ENCODE measurements at regions not wholly inside any gene's neighbourhood (a gene's known extent, or its start where the extent isn't known, plus 50 kb on each side); places are given as distances from the start of the nearest gene placed in this dataset.

DNA sequence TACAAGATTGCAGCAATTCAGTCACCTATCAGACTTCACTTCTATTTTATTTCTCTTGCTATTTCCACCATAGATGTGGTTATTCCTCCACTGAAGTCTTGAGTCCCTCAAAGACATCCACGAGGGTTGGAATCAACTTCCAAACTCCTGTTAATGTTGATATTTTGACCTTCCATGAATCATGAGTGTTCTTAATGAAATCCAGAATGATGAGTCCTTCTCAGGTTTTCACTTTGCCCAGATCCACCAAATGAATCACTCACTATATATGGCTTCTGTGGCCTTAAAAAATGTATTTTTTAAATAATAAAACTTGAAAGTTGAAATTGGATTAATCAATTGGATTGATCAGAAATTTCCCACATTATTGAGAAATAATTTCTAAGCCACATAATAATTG lies 1821.0 kb downstream of the EFNA5 start:
- intact Hi-C loops (cut with micrococcal nuclease) = no loop called here
- Histone ChIP-seq H3K27ac (ENCODE audit: insufficient read depth, low read depth, low read length) (no peak overlapping the region), H3K9ac (replicated peaks; ENCODE audit: extremely low read depth, insufficient read depth, low read length) (no peak overlapping the region), H3K4me3 (replicated peaks in 1 of 3; ENCODE audit: insufficient read depth in 1 of 3, low read depth in 1 of 3, low read length in 3 of 3) (no peak overlapping the region), H3K4me2 (ENCODE audit: insufficient read depth, low read length) (no peak overlapping the region), H3K4me1 (ENCODE audit: control insufficient read depth, extremely low read depth, insufficient read depth, low read length) (no peaks in the 10 kb centered on the region), H3K9me3 (replicated peaks; ENCODE audit: control insufficient read depth, insufficient read depth, low read length) (no peaks in the 10 kb centered on the region), H3K79me2 (ENCODE audit: control insufficient read depth, insufficient read depth, low read length) (no peaks in the 10 kb centered on the region), H3K36me3 (ENCODE audit: control insufficient read depth in 2 of 2, extremely low read depth in 1 of 2, insufficient read depth in 2 of 2, low read length in 2 of 2) (no peaks in the 10 kb centered on the region), H3K9me1 (replicated peaks; ENCODE audit: control insufficient read depth, extremely low read depth, insufficient read depth, low read length) (no peaks in the 10 kb centered on the region), H3K27me3 (ENCODE audit: control insufficient read depth in 2 of 2, insufficient read depth in 2 of 2, low read length in 2 of 2) (no peaks in the 10 kb centered on the region), H4K20me1 (replicated peaks; ENCODE audit: control insufficient read depth, extremely low read depth, insufficient read depth, low read length) (no peaks in the 10 kb centered on the region), H2AFZ (ENCODE audit: low read depth, low read length) (no peak overlapping the region)
- dilution Hi-C loops (cut with MboI; ENCODE audit: extremely low pct_ligation_motif_present, low sequenced_read_pairs) = no loop called here
- BruUV-seq (replicated peaks) = no TSS peak
- no peak for TF ChIP-seq FOS (IDR thresholded peaks at IDR 0.05; ENCODE audit: borderline replicate concordance, insufficient read depth, low read length)
- no peak for TF ChIP-seq POLR2A (IDR thresholded peaks at IDR 0.05; ENCODE audit: low read depth, low read length)
- TF ChIP-seq MYC (IDR thresholded peaks at IDR 0.05; ENCODE audit: low read depth, low read length) = no peak
- TF ChIP-seq, protein P1, sequence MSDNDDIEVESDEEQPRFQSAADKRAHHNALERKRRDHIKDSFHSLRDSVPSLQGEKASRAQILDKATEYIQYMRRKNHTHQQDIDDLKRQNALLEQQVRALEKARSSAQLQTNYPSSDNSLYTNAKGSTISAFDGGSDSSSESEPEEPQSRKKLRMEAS (IDR thresholded peaks at IDR 0.05; ENCODE audit: insufficient read depth, insufficient read length) = no peak
- TF ChIP-seq JUN (IDR thresholded peaks at IDR 0.05; ENCODE audit: borderline replicate concordance, insufficient read depth, insufficient read length, low read depth) = no peak
- TF ChIP-seq GATA2 (IDR thresholded peaks at IDR 0.05; ENCODE audit: insufficient read depth, insufficient read length, low read depth, low read length) = no peak
- TF ChIP-seq POLR2AphosphoS5 (IDR thresholded peaks at IDR 0.05; ENCODE audit: insufficient read depth, low read depth, low read length) = no peak
- TF ChIP-seq, protein P2, sequence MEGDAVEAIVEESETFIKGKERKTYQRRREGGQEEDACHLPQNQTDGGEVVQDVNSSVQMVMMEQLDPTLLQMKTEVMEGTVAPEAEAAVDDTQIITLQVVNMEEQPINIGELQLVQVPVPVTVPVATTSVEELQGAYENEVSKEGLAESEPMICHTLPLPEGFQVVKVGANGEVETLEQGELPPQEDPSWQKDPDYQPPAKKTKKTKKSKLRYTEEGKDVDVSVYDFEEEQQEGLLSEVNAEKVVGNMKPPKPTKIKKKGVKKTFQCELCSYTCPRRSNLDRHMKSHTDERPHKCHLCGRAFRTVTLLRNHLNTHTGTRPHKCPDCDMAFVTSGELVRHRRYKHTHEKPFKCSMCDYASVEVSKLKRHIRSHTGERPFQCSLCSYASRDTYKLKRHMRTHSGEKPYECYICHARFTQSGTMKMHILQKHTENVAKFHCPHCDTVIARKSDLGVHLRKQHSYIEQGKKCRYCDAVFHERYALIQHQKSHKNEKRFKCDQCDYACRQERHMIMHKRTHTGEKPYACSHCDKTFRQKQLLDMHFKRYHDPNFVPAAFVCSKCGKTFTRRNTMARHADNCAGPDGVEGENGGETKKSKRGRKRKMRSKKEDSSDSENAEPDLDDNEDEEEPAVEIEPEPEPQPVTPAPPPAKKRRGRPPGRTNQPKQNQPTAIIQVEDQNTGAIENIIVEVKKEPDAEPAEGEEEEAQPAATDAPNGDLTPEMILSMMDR (IDR thresholded peaks at IDR 0.05; ENCODE audit: extremely low read depth in 1 of 2, insufficient read depth in 1 of 2, low read depth in 1 of 2, low read length in 2 of 2) = no peak
- TF ChIP-seq EZH2 (IDR thresholded peaks at IDR 0.05; ENCODE audit: borderline replicate concordance, low read depth, low read length, severe bottlenecking) = no peak
- POLR2A ChIA-PET = no interaction called here
- FAIRE-seq (no peak), DNase-seq (ENCODE audit: low read depth, low spot score) (no peak)
- CTCF ChIA-PET = no interaction called here

Measured in endothelial cell of umbilical vein (primary cell).